ENCODE measurements at regions not wholly inside any gene's neighbourhood (a gene's known extent, or its start where the extent isn't known, plus 50 kb on each side); places are given as distances from the start of the nearest gene placed in this dataset.

- TF ChIP-seq GATA3 (IDR thresholded peaks at IDR 0.05; ENCODE audit: low read depth, low read length) (no peak), GATA2 (IDR thresholded peaks at IDR 0.05; ENCODE audit: low read depth, low read length) (no peak)
These were observed 166.6 kb downstream of the DIRAS2 start for GRCh38 chr9:90476058-90476457.

All from SH-SY5Y (cell line).